ENCODE measurements at regions not wholly inside any gene's neighbourhood (a gene's known extent, or its start where the extent isn't known, plus 50 kb on each side); places are given as distances from the start of the nearest gene placed in this dataset.

GRCh38 chr15:59830098-59830497, 141.0 kb upstream of the BNIP2 start:
- Histone ChIP-seq H2BK120ac (ENCODE audit: low read depth, low read length, poor library complexity, severe bottlenecking) (no peak overlapping the region), H3T11ph (ENCODE audit: low read length) (no peak overlapping the region), H2AK5ac (ENCODE audit: insufficient read length, low read length) (no peak overlapping the region), H3K27ac (ENCODE audit: insufficient read length, low read depth, low read length) (no peak overlapping the region), H4K8ac (replicated peaks; ENCODE audit: insufficient read length, low read depth, low read length) (no peak overlapping the region), H3K27me3 (ENCODE audit: insufficient read depth, low read length) (no peaks in the 10 kb centered on the region), H3K4me2 (ENCODE audit: insufficient read depth, insufficient read length, low read length) (no peak overlapping the region), H3K14ac (ENCODE audit: insufficient read depth, low read length) (no peak overlapping the region), H2BK15ac (ENCODE audit: low read depth, low read length) (no peak overlapping the region), H3K79me2 (ENCODE audit: insufficient read depth, low read length) (no peaks in the 10 kb centered on the region), H4K20me1 (ENCODE audit: control insufficient read depth, insufficient read depth, insufficient read length) (no peaks in the 10 kb centered on the region), H2BK5ac (ENCODE audit: insufficient read length, low read length) (no peak overlapping the region), H3K9me3 (ENCODE audit: control insufficient read depth, low read depth, low read length) (no peaks in the 10 kb centered on the region), H2AFZ (ENCODE audit: low read length) (no peak overlapping the region), H3K4me1 (ENCODE audit: insufficient read depth, low read length) (no peaks in the 10 kb centered on the region), H4K5ac (ENCODE audit: insufficient read length, low read depth, low read length) (no peak overlapping the region), H3K56ac (ENCODE audit: insufficient read length, low read depth, low read length) (no peak overlapping the region), H3K4ac (ENCODE audit: low read depth, low read length) (no peak overlapping the region), H2BK20ac (ENCODE audit: low read depth, low read length, poor library complexity, severe bottlenecking) (no peak overlapping the region), H2BK12ac (ENCODE audit: insufficient read length, low read depth, low read length) (no peak overlapping the region), H3K23ac (ENCODE audit: insufficient read length, low read depth, low read length) (no peak overlapping the region), H3K9ac (ENCODE audit: extremely low read depth, insufficient read length, low read length) (no peak overlapping the region), H4K91ac (ENCODE audit: insufficient read length, low read depth, low read length) (no peak overlapping the region), H3K79me1 (ENCODE audit: insufficient read depth, low read depth, low read length, poor library complexity, severe bottlenecking) (no peaks in the 10 kb centered on the region), H3K18ac (ENCODE audit: insufficient read length, low read depth, low read length) (no peak overlapping the region), H3K23me2 (ENCODE audit: insufficient read length, low read depth, low read length, poor library complexity, severe bottlenecking) (no peaks in the 10 kb centered on the region)
- Mint-ChIP-seq H3K36me3 (ENCODE audit: insufficient read depth in 1 of 3, low read depth in 3 of 3) (no peaks in the 10 kb centered on the region), H3K27me3 (ENCODE audit: low read depth) (peaks cover 2% of the 10 kb centered on the region), H3K4me1 (peaks cover 9 to 19% of the 10 kb centered on the region in 2 experiments; a peak in 1 of 4 replicates), H3K4me3 (no peak overlapping the region), H3K9me3 (no peaks in the 10 kb centered on the region), H3K27ac (no peak overlapping the region)
- WGBS (ENCODE audit: extremely low coverage, insufficient read length, low lambda C conversion rate) = no CpG with 5 or more reads among the region's 2 CpGs
- no peak for DNase-seq
- TF ChIP-seq, protein P1, sequence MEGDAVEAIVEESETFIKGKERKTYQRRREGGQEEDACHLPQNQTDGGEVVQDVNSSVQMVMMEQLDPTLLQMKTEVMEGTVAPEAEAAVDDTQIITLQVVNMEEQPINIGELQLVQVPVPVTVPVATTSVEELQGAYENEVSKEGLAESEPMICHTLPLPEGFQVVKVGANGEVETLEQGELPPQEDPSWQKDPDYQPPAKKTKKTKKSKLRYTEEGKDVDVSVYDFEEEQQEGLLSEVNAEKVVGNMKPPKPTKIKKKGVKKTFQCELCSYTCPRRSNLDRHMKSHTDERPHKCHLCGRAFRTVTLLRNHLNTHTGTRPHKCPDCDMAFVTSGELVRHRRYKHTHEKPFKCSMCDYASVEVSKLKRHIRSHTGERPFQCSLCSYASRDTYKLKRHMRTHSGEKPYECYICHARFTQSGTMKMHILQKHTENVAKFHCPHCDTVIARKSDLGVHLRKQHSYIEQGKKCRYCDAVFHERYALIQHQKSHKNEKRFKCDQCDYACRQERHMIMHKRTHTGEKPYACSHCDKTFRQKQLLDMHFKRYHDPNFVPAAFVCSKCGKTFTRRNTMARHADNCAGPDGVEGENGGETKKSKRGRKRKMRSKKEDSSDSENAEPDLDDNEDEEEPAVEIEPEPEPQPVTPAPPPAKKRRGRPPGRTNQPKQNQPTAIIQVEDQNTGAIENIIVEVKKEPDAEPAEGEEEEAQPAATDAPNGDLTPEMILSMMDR (conservative IDR thresholded peaks at IDR 0.05) = no peak

Data from H9 (cell line).